AG09319 (cell line): ENCODE measurements at regions not wholly inside any gene's neighbourhood (a gene's known extent, or its start where the extent isn't known, plus 50 kb on each side); places are given as distances from the start of the nearest gene placed in this dataset.

Experiments
- DNase-seq: peaks from one replicate; pipeline ENCODE4 v3.0.0-alpha.2; 2010; ENCODE audit warnings: low read depth; ENCODE audit errors: extremely low read depth
- TF ChIP-seq, protein P1 (sequence below): IDR thresholded peaks from 2 replicates; pipeline ENCODE4 v1.5.1; 2011; ENCODE audit warnings: low read depth, mild to moderate bottlenecking, inconsistent platforms, low read length, moderate library complexity

DNA sequence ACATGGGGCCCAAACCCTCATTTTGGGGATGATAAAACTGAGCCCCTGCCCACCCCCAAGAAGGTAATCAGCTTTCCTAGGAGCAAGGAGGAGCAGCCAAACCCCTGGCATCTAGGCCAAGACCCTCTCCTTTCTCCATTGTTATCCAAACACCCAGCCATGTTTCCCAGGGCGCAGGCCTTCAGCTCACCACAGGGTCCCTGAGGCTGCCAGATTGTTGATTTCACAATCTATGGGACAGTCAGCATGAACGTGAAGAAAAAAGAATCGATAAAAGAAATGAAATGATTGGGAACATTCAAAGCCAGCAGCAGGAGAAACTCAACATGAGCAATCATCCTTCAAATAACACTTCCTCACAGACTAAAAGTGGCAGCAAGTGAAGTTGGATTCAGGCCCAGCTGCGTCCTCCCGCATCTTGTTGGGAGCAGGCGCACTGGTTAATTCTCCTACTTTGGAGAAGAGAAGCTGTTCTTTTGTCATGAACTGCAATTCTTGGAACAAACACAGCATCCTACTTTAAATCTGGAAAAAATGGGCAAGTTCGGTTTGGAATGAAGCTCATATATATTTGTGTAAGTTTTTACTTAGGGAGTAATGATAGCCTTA is 241.8 kb upstream of the PRDM1 start:
- DNase-seq = no peak
- TF ChIP-seq, protein P1, sequence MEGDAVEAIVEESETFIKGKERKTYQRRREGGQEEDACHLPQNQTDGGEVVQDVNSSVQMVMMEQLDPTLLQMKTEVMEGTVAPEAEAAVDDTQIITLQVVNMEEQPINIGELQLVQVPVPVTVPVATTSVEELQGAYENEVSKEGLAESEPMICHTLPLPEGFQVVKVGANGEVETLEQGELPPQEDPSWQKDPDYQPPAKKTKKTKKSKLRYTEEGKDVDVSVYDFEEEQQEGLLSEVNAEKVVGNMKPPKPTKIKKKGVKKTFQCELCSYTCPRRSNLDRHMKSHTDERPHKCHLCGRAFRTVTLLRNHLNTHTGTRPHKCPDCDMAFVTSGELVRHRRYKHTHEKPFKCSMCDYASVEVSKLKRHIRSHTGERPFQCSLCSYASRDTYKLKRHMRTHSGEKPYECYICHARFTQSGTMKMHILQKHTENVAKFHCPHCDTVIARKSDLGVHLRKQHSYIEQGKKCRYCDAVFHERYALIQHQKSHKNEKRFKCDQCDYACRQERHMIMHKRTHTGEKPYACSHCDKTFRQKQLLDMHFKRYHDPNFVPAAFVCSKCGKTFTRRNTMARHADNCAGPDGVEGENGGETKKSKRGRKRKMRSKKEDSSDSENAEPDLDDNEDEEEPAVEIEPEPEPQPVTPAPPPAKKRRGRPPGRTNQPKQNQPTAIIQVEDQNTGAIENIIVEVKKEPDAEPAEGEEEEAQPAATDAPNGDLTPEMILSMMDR = no peak

DNA sequence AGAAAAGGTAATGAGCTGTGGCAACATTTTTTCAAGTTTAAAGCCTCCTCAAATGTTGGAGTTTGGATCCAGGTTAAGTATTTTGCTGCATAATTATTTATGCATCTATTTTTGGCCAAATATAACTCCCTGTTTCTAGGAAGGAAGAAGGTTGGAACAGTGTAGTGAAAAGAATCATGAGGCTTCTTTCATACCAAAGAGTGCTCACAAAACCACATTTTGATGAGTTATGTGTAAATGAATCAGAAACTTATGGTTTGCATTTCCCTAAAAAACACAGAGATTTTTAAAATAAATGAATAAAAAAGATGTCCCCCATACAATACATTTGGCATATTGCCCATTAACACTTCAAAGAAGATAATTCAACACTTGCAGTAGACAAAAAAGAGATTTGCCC is 246.9 kb upstream of the PRDM1 start:
- TF ChIP-seq, protein P1 = no peak
- DNase-seq = no peak

DNA sequence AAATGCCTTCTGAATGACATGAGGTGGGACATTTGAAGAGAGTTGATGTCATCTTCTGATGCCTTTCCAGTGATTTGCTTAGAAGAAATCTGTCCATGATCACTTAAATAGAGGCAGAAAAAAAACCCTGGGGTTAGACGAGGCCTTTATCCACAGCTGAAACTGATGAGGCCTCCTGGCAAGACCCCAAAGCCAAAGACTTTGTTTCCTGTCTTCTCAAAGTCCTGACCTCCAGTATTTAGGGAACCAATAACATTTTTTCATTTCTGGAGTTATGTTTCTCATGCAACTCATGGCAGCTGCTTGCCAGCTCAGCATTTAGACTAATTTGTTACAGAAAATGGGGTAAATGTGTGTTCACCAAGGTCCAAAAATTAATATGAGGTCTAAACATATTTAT is 248.0 kb upstream of the PRDM1 start:
- peak; percentile 73 for DNase-seq
- TF ChIP-seq, protein P1 = no peak

DNA sequence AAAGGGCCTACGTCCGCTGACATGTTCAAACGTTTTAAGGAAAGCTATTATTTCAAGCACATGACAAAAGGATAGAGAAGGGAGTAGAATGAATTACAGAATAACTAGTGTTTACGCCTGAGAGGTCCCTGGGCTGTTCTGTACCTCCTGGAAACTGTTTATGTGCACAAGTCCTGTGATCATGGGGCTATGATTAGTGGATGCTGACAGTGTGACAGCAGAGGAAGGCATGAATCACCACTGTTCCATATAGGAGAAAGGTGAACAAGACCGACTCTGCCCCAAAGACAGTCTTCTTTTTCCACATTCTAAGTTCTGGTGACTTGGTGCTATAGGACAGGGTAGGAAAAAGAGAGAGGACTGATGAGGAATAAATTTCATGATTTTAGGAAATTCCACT is 249.2 kb upstream of the PRDM1 start:
- TF ChIP-seq, protein P1 = no peak
- no peak for DNase-seq

DNA sequence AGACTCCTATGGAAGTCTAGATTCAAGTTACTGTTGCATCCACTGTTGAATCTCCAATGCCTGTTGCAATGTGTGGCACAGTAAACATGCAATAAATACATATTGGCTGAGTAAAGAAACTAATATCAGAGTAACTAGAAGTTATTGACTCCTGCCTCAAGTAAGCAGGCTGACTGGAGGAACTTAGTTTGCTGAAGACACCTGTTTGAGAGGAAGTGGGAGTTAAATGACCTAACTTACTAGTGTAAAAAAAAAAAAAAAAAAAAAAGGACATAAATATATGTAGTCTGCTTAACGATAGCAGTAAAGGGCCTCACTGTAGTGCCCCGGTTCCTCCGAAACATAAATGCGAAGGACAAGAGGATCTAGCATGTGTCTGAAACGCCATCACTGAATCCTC is 249.8 kb upstream of the PRDM1 start:
- TF ChIP-seq, protein P1 = no peak

DNA sequence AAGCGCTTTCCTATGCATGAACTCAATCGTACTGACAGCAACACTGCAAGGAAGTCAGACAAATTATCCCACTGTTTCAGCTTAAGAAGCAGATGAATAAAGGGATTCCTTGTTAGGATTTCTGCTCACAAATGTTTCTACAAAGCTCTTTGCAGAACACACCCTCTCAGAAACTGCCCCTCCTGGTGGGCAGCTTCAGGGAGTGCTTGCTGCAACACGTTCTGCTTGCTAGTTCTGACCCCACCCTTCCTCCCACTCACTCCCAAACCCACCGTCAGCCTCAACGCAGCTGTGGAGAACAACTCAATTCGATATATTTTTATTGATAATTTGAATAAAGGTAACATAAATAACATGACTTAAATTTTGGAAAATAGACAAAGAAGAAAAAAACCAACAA is 250.8 kb upstream of the PRDM1 start:
- no peak for DNase-seq
- TF ChIP-seq, protein P1 = peak; percentile 34

More for the DNA sequence above, 249.8 kb upstream of the PRDM1 start:
- no peak for DNase-seq

DNA sequence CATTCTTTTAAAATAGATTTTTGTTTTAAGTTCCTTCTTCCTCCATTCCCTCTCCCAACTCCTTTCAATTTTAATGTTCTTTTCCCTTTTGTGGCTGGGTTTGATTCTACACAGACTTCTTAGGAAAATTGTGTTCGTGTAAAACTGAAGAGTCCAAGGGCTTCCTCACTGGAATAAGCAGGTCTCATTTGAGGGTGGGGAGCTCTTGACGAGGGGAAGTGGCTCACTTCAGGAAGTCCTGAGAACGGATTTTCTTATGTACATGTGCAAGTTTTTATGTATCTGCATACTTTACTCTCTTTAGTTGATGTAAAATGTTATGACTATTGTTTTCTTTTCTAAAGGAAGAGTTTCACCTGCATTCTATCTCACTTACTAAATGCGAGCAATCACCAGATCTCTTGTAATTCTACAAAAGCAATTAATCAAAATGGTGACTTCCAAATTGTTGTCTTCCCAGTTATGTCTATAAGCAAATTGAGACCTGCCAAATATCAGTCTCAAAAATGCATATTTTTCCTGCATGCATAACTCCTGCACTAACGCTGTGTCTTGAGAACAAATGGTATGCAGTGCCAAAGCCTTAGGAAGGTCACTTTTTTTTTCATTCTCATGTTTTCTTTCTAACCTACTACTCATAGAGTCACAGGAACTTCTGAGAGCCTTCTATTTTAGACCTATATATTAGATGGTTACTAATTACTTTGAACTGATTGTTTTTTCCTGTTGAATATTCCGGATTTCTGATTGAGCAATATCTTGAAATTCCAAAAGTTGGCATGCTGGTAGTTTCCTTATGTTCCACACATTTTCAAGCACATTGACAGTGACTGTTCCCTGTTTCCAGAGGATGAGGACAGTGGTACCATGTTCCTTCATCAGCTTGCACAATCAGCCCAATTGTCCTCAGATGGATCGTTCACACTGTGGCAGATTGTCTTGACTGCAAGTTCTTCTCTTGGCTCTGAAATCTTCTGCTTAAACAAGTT is 251.9 kb upstream of the PRDM1 start:
- TF ChIP-seq, protein P1 = no peak
- DNase-seq = no peak
